Body of pancreas (tissue), 4 donors: ENCODE measurements at regions not wholly inside any gene's neighbourhood (a gene's known extent, or its start where the extent isn't known, plus 50 kb on each side); places are given as distances from the start of the nearest gene placed in this dataset.

Source experiments
- POLR2A ChIP-seq, 3 donors: fragments of 450-650 bp; IDR thresholded peaks; one replicate each; pipeline ENCODE4 v1.6.1; 2016; ENCODE audit warnings: antibody characterized with exemption in 3 of 3, mild to moderate bottlenecking in 2 of 3
- TF ChIP-seq, protein P1 (sequence below), 7 experiments: fragments of 450-650 bp in 4 of 7; fragments of 200-600 bp in 3 of 7; sonication (generic) in 3 of 7; IDR thresholded peaks; one replicate each; pipeline ENCODE4 v1.5.1; 2016 to 2019; ENCODE audit warnings: antibody characterized with exemption in 7 of 7

DNA sequence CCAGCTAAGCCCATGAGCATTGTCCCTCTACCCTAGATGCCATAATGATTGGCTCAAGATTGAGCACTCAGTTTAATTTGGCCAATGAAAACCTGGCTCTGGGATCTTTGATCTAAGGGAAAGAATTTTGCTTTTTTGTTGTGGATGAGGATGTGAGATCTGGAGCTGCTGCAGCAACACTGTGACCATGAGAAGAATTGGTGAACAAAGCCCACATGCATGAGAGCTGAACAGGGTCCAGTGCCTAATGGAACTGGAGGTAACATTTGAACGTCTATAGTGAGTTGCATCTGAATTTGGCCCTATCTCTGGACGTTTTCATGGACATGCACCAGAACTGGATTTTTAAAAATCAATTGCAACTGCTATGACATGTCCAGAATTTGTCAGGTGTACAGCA is 338.6 kb downstream of the AACS start:
- TF ChIP-seq, protein P1, sequence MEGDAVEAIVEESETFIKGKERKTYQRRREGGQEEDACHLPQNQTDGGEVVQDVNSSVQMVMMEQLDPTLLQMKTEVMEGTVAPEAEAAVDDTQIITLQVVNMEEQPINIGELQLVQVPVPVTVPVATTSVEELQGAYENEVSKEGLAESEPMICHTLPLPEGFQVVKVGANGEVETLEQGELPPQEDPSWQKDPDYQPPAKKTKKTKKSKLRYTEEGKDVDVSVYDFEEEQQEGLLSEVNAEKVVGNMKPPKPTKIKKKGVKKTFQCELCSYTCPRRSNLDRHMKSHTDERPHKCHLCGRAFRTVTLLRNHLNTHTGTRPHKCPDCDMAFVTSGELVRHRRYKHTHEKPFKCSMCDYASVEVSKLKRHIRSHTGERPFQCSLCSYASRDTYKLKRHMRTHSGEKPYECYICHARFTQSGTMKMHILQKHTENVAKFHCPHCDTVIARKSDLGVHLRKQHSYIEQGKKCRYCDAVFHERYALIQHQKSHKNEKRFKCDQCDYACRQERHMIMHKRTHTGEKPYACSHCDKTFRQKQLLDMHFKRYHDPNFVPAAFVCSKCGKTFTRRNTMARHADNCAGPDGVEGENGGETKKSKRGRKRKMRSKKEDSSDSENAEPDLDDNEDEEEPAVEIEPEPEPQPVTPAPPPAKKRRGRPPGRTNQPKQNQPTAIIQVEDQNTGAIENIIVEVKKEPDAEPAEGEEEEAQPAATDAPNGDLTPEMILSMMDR (IDR thresholded peaks at IDR 0.05) = no peak
- TF ChIP-seq POLR2A (IDR thresholded peaks at IDR 0.05) = no peak
